Fibroblast of pulmonary artery (primary cell): ENCODE measurements at regions not wholly inside any gene's neighbourhood (a gene's known extent, or its start where the extent isn't known, plus 50 kb on each side); places are given as distances from the start of the nearest gene placed in this dataset.

Experiments
- DNase-seq: peaks from one replicate; pipeline ENCODE4 v3.0.0-alpha.2; 2010; ENCODE audit warnings: low read depth
- H3K4me3 ChIP-seq: replicated peaks from 2 replicates; pipeline ENCODE4 v1.5.1; 2011; ENCODE audit warnings: low read depth, mild to moderate bottlenecking, control low read depth, low read length, moderate library complexity
- TF ChIP-seq, protein P1 (sequence below): IDR thresholded peaks from 2 replicates; pipeline ENCODE4 v1.5.1; 2011; ENCODE audit warnings: mild to moderate bottlenecking, control low read depth, low read length, inconsistent platforms; ENCODE audit errors: missing control alignments

GRCh38 chr4:167730769-167731168, 361.6 kb upstream of the ANXA10 start:
- DNase-seq = no peak
- no peak overlapping the region for H3K4me3 ChIP-seq
- TF ChIP-seq, protein P1, sequence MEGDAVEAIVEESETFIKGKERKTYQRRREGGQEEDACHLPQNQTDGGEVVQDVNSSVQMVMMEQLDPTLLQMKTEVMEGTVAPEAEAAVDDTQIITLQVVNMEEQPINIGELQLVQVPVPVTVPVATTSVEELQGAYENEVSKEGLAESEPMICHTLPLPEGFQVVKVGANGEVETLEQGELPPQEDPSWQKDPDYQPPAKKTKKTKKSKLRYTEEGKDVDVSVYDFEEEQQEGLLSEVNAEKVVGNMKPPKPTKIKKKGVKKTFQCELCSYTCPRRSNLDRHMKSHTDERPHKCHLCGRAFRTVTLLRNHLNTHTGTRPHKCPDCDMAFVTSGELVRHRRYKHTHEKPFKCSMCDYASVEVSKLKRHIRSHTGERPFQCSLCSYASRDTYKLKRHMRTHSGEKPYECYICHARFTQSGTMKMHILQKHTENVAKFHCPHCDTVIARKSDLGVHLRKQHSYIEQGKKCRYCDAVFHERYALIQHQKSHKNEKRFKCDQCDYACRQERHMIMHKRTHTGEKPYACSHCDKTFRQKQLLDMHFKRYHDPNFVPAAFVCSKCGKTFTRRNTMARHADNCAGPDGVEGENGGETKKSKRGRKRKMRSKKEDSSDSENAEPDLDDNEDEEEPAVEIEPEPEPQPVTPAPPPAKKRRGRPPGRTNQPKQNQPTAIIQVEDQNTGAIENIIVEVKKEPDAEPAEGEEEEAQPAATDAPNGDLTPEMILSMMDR = no peak

DNA sequence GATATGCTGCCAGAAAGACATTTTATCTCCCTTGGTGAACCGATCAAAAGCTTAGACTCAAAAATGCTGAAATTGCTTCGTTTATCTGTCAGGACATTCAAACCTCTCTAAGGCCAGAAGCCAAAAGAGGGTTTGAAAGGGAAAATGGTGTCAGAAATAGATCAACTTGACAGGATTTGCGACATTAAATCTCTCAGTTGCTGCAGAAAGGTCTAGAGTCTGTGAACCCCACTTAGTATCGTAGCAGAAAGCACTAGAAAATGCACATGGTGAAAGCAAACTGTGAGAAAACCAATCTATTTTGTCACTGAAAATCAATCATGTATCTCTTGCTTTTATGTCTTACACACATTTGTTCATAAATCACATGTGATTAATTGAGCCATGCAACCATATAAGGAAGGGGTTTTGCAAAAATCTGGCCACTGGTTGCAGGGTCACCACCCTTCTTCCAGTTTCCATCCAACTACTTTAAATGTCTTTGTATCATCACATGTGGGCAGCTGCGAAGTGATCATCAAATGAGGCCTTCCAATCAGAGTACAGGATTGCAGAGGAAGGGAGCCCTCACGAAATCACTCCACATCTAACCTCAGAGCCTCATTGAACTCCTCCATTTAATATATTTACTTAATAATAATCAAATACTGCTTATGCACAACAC, 347.2 kb upstream of the ANXA10 start:
- no peak for DNase-seq
- TF ChIP-seq, protein P1 = no peak

GRCh38 chr4:167767281-167767680, 325.1 kb upstream of the ANXA10 start:
- no peak for DNase-seq
- H3K4me3 ChIP-seq = no peak overlapping the region
- TF ChIP-seq, protein P1 = no peak

More for the DNA sequence above, 347.2 kb upstream of the ANXA10 start:
- no peak overlapping the region for H3K4me3 ChIP-seq

GRCh38 chr4:167774646-167775045, 317.7 kb upstream of the ANXA10 start:
- TF ChIP-seq, protein P1 = no peak
- DNase-seq = no peak
- no peak overlapping the region for H3K4me3 ChIP-seq

- TF ChIP-seq, protein P1 = no peak
- DNase-seq = no peak
Observed at GRCh38 chr4:167775375-167775774, 317.0 kb upstream of the ANXA10 start.

GRCh38 chr4:167779280-167779679, 313.1 kb upstream of the ANXA10 start:
- TF ChIP-seq, protein P1 = peak; percentile 26
- H3K4me3 ChIP-seq = no peak overlapping the region
- peak; percentile 19 for DNase-seq

More at GRCh38 chr4:167775375-167775774, 317.0 kb upstream of the ANXA10 start:
- no peak overlapping the region for H3K4me3 ChIP-seq

DNA sequence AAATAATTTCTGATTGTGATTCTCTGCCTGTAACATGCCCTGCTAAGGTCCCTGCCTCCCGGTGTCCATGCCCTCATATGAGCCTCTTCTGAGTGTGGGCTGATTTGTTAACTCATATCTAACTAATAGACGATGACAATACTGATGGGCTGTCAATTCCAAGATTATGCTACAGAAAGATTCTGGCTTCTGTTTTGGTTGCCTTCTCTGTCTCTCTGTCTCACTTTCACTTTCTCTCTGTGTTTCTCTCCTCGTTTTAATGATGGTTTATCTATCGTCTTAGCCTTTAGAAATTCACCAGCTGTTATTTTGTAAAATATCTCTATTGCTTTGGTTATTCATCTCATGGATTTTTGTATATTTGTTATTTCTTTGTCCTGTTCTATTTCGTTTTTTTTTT, 312.5 kb upstream of the ANXA10 start:
- peak overlapping the region; percentile 49 for H3K4me3 ChIP-seq
- peak; percentile 14 for DNase-seq
- TF ChIP-seq, protein P1 = no peak
